GM18498 (cell line): ENCODE measurements at regions not wholly inside any gene's neighbourhood (a gene's known extent, or its start where the extent isn't known, plus 50 kb on each side); places are given as distances from the start of the nearest gene placed in this dataset.
"Not testable (repeated sequence)": the region's sequence is repeated elsewhere in the genome, so short reads cannot be mapped to it uniquely, and the experiment has no call there.

Source experiments
- ATAC-seq: cut with Tn5 transposase; IDR thresholded peaks from one replicate; pipeline ENCODE4 v1.9.1; 2021; ENCODE audit warnings: mild to moderate bottlenecking, moderate library complexity; ENCODE audit not compliant: unreplicated experiment

DNA sequence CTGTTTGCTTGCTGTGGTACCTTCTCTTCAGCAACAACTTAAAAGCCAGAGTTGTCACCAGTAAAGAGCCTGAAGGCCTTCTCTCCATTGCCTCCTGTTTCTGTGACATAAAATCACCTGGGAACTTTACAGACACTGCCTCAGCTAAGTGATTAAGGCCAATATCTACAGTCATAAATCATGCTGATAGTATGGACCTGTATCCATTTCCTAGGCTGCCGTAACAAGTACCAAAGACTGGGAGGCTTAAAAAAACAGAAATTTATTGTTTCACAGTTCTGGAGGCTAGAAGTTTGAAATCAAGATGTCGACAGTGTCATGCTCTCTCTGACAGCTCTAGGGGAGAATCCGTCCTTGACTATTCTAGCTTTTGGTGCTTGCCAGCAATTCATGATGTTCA, 108.4 kb upstream of the UNC5B start:
- no peak for ATAC-seq

DNA sequence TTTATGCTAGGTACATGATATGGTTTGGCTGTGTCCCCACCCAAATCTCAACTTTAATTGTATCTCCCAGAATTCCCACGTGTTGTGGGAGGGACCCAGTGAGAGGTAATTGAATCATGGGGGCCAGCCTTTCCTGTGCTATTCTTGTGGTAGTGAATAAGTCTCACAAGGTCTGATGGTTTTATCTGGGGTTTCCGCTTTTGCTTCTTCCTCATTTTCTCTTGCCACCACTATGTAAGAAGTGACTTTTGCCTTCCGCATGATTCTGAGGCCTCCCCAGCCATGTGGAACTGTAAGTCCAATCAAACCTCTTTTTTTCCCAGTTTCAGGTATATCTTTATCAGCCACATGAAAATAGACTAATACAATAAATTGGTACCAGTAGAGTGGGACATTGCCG, 106.2 kb upstream of the UNC5B start:
- not testable (repeated sequence) for ATAC-seq

DNA sequence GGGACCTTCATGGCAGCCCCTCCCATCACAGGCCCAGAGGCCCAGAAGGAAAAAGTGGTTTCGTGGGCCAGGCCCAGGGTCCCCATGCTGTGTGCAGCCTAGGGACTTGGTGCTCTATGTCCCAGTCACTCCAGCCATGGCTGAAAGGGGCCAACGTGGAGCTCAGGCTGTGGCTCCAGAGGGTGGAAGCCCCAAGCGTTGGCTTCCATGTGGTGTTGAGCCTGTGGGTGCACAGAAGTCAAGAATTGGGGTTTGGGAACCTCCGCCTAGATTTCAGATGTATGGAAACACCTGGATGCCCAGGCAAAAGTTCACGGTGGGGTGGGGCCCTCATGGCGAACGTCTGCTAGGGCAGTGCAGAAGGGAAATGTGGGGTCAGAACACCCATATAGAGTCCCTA, 105.3 kb upstream of the UNC5B start:
- not testable (repeated sequence) for ATAC-seq

- not testable (repeated sequence) for ATAC-seq
Measured at GRCh38 chr10:71108042-71108441, 104.3 kb upstream of the UNC5B start.

- ATAC-seq = no peak
Measured at GRCh38 chr10:71112138-71112785, 100.1 kb upstream of the UNC5B start.

DNA sequence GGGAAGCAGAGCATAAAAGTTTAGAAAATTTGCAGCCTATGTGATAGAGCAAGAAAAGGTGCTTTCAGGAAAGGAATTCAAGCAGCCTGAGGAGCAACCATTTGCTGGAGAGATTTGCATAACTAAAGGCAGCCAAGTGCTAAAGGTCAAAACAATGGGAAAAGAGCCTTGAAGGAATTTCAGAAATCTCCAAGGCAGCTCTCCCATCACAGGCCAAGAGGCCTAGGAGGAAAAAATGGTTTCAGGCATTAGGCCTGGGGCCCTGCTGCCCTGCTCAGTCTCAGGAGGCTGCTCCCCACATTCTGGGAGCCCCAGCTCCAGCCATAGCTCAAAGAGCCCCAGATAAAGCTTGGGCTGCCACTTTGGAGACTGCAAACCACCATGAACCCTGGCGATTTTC, 95.9 kb upstream of the UNC5B start:
- no peak for ATAC-seq

DNA sequence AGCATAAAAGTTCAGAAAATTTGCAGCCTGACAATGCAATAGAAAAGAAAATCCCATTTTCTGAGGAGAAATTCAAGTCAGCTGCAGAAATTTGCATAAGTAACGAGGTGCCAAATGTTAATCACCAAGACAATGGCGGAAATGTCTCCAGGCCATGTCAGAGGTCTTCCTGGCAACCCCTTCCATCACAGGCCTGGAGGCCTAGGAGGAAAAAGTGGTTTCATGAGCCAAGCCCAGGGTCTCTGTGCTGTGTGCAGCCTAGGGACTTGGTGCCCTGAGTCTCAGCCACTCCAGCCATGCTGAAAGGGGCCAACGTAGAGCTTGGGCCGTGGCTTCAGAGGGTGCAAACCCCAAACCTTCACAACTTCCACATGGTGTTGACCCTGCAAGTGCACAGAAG, 94.8 kb upstream of the UNC5B start:
- not testable (repeated sequence) for ATAC-seq

DNA sequence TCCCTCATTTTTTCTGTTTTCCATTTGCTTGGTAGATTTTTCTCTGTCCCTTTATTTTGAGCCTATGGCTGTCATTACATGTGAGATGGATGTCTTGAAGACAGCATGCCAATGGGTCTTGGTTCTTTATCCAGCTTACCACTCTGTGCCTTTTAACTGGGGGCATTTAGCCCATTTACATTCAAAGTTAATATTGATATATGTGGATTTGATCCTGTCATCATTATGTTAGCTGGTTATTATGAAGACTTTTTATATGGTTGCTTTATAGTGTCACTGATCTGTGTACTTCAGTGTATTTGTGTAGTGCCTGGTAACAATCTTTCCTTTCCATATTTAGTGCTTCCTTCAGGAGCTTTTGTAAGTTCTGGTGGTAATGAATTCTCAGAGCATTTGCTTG, 89.3 kb upstream of the UNC5B start:
- ATAC-seq = no peak

DNA sequence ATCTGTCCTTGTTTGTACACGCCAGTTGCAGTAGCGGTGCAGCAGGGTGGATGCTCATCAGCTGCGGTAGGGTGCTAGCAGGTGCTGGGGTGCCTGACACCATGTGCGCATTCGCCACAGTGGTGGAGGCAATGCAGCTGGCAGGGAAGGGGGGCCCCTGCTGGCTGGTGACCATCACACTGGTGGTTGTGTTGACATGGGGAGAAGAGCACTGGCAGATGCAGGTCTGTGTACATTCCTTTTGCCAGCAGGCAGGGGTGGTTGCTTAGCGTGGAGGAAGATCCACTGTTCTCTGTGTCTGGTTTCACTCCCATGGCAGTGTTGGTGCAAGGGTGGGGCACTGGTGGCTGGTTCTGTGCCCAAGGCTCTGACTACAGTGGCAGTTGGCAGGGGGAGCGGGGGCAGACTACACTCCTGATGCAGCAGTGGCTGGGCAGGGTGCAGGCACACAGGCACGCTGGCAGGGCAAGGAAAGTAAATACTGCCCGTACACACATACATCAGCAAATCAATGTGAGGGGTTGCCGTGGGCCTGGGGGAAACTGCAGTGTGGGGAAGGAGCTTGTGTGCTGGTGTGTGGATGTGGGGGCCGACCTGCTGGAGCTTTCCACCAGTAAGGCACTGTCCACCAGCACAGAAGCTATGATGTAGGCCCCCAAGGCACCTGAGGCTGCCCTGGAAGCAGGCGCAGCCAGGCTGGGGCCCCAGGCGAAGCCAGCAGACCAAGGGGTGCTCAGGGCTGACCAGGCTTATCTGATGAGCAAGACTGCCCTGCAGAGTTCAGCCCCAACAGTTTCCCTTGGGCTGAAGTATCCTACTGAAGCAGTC, 87.2 kb upstream of the UNC5B start:
- no peak for ATAC-seq

GRCh38 chr10:71125749-71126107, 86.6 kb upstream of the UNC5B start:
- ATAC-seq = no peak

DNA sequence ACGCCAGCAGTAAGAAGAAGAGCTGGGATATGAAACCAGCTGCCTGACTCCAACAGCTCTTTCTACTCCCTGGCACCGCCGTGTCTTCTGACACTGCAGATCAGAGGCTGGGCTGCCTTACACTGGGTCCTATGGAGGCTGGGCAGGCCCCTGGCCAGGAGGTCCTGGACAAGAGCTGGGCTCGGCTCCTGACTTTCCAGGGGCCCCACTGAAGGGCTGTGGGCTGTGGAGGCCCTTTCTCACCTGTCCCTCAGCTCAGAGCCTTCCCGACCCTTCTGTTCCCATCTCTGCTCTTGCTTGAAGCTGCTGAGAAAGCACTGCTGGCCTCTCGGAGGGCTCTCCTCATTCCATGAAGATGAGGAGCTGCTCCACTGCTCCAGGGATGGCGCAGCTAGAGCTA, 85.9 kb upstream of the UNC5B start:
- no peak for ATAC-seq

- ATAC-seq = no peak
Measured at GRCh38 chr10:71127104-71127503, 85.3 kb upstream of the UNC5B start.

- ATAC-seq = no peak
Measured at GRCh38 chr10:71127773-71128172, 84.6 kb upstream of the UNC5B start.

DNA sequence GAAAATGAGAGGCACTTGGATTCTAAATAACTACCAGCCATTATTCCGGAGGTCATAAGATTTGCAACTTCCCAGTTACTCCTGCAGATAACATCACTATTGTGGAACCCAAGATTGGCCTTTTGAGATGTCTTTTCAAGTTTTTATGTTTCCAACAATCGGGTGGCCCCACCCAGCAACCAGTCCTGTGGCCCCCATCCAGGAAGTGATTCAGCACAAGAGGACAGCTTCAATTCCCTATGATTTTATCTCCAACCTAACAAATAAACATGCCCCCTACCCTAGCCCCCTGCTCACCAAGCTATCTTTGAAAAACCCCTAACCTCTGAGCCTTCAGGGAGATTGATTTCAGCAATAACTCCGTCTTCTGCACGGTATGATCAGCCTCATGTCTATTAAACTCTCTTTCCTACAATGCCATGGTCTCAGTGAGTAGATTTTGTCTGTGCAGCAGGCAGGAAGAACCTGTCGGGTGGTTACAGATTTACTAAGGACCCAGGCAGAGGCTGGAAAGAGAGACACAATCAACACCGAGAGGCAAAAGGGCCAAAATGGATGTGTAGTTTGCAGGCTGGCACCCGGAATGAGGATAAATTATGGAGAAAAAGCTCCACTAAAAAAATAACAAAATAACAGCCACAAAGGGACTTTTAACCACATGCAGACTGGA, 83.9 kb upstream of the UNC5B start:
- no peak for ATAC-seq

DNA sequence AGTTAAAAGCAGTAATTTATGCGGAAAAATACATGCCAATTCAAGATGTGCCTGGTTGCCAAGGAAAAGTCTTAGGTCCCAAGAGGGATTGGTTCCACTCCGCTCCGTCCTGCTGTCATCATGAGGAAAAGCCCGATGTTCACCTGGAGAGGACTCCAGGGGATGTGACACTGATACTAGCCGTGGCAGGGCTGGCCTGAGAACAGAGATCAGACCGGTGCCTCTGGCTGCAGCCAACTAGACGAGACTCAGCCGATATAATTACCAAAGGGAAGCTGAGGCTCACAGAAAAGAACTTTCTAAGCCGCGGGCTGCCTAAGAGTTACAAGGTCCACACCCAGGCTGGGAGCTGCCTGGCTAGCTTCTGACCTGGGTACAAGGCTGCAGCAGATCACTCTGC, 81.3 kb upstream of the UNC5B start:
- no peak for ATAC-seq

- ATAC-seq = no peak
Measured at GRCh38 chr10:71131508-71132088, 80.8 kb upstream of the UNC5B start.

GRCh38 chr10:71132321-71132810, 80.0 kb upstream of the UNC5B start:
- ATAC-seq = no peak

DNA sequence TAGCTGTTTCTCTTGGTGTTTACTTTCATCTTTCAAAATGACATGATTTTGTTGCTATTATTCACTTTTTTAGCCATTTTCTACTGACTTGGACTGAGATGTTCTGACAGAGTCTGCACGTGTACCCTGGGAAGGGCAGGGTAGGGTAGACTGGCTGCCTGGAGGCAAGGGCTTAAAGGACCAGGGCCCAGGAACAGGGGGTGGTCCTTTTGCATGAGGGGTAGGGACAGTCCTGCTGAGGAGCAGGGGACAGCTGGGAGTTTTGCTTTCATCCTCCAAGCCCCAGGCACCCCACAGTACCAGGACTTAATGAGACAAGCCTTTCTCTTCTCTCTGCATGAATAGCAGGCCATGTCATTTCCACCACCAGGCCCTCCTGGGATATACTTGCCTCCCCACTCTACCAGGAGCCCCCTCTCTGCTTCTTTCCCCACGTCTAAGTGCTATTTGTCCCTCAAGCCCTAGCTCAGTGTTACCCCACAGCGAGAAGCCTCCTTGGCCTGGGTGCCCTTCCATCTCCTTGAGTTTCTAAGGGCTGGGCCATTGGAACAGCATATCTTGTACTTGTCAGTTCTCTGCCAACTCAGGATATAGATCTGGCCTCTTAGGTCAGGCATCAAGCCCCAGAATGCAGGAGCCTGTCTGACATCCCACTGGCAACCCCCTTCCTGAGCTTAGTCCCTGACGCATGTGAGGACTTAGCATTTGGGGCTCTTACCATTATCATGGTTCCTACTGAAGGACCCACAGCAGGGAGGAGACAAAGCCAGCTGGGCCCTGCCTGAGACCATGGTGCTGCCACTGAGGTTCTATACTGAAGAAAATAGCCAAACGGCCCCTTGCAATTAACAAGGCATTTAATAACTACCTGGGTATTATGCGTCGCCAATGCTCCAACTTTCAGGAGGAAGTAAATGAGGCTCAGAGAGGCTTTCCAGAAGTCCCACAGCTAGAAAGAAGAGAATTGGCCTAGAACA, 78.4 kb upstream of the UNC5B start:
- ATAC-seq = no peak

DNA sequence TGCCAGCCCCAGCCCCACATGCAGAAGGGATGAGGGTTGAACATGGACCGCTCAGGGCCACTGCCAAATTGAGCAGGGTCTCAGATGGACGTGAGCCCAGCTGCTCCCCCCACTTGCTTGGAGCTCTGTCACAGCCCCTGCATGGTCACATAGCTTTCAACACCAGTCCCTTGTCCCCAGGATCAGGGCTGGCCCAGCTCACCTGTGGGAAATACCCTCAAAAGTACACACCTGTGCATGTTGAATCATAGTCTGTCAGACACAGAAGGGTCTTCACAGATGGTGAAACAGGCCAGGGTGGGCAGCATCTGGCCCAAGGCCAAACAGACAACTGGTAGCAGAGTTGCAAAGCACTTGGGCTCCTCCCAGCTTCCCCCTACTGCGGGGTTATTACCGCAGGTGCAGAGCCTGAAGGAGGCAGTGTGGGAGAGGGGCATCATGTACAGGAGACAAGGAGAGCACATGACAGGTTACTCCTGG, 77.6 kb upstream of the UNC5B start:
- no peak for ATAC-seq

- no peak for ATAC-seq
Measured at GRCh38 chr10:71135236-71135635, 77.1 kb upstream of the UNC5B start.
